Fibroblast of the aortic adventitia (primary cell): ENCODE measurements at regions not wholly inside any gene's neighbourhood (a gene's known extent, or its start where the extent isn't known, plus 50 kb on each side); places are given as distances from the start of the nearest gene placed in this dataset.

Experiments used
- DNase-seq: peaks from one replicate; pipeline ENCODE4 v3.0.0-alpha.2; 2010; ENCODE audit warnings: low read depth
- H3K4me3 ChIP-seq: 2 replicates; pipeline ENCODE4 v1.5.1; 2011; ENCODE audit warnings: low read depth, mild to moderate bottlenecking, control low read depth, low read length, moderate library complexity
- CTCF ChIP-seq: IDR thresholded peaks from 2 replicates; pipeline ENCODE4 v1.5.1; 2011; ENCODE audit warnings: mild to moderate bottlenecking, low read length, control low read depth, inconsistent platforms; ENCODE audit not compliant: insufficient read depth

DNA sequence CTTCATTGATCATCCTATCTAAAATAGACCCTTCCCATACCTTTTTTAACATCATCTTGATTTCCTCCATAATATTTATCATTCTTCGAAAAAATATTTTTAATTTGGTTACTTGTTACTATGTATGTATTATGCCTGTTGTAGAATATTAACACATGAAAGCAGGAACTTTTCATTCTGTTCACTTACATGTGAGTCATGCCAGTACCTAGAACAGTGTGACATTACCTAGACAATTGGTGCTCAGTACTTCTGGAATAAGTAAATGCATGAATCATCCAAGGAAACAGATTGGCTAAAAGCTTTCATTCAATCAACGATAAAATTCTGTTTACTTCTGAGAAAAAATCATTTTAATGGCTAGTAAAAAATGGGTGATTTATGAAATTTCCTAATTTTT is 76.4 kb downstream of the CXXC4 start:
- H3K4me3 ChIP-seq: no peak overlapping the region
- TF ChIP-seq CTCF: no peak
- no peak for DNase-seq

DNA sequence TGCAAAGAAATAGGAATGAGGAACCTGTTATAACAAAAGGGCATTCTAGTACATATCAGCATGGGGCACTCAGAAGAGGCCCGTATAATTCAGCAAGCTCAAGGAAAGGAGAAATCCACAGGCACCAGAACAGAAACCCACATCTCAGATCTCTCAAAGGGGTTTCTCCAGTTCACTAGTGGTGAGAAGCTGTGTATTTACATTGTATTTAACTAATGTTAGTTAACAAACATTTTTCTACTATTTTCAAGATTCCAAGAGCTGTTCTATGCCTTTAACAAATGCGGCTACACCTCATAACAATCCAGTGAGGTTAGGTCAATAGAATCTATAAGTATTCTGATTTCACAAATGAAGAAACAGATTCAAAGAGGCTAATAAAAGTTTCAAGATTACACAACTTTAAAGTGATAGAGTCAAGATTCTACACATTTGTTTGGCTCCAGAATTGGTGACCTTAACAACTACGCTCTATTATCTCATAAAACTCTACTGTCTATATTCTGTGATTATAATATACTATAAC is 77.3 kb downstream of the CXXC4 start:
- DNase-seq: no peak
- no peak for TF ChIP-seq CTCF
- H3K4me3 ChIP-seq: no peak overlapping the region

DNA sequence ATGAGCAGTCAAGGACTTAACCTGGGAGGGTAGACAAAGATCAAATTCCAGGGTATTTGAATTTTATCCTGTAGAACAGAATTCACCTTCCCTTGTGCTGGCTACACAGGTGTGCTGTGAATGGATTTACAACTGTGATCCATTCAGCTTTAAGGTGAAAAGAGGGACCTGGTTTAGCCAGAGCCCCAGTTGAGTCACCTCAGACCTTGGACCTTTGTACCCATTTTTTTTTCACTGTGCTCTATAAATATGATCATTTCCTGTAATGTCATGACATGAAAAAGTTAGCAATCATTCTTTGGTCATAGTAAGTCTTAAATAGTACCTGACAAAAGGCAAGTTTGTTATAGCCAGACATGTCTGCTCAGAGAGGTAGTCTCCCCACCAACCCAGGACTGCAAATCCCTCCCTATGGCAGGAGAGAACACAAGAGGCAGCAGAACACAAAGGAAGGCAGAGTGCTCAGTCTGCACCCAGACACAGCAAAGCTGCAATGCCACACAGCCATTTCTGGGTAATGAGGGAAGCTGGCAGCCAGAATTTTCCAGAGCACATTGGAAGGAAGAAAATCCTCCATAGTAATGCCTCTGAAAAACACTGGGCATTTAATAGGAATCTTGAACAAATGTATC is 77.9 kb downstream of the CXXC4 start:
- no peak overlapping the region for H3K4me3 ChIP-seq
- no peak for TF ChIP-seq CTCF
- DNase-seq: no peak

DNA sequence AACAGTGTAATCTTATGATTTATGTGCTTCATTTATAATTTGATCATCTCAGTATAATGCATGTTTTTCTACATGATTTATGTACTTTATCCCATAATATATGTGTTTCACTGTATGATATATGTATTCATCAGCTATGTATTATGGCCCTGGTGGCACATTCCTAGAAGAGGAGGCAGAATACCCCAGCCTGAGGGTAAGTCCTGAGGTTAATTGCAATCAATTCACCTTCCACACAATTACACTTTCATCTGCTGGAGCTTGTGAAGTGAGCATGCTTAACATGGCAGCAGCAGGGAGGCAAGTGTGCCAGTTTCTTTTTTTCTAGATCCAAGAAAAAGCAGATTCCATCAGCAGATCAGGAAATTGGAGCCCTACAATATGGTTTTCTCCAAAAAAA is 81.2 kb downstream of the CXXC4 start:
- H3K4me3 ChIP-seq: no peak overlapping the region
- no peak for DNase-seq
- no peak for TF ChIP-seq CTCF

- no peak for DNase-seq
- no peak for TF ChIP-seq CTCF
- H3K4me3 ChIP-seq: no peak overlapping the region
Observed at GRCh38 chr4:104412344-104412743, 82.3 kb downstream of the CXXC4 start.

- DNase-seq: no peak
- H3K4me3 ChIP-seq: no peak overlapping the region
- TF ChIP-seq CTCF: no peak
Observed at GRCh38 chr4:104411502-104411901, 83.2 kb downstream of the CXXC4 start.

DNA sequence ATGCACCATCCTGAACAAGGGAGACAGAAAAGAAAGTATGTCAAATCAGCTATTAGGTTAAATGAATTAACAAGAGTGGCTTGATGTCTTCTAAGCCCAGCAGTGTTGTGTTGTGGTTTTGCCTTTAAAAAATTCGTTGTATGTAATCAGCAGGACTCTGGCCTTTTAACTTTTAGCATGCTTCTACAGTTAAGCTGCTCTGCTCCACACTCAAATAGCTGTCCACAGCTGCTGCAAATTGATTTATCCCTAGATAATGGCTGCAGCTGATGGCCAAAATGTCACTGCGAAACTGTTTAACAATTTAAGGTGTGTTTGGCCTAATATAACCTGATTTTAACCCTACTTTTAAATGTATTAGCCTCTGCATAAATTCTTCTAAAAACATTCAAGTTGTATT is 85.8 kb downstream of the CXXC4 start:
- TF ChIP-seq CTCF: no peak
- H3K4me3 ChIP-seq: no peak overlapping the region
- no peak for DNase-seq
